ENCODE measurements at regions not wholly inside any gene's neighbourhood (a gene's known extent, or its start where the extent isn't known, plus 50 kb on each side); places are given as distances from the start of the nearest gene placed in this dataset.

DNA sequence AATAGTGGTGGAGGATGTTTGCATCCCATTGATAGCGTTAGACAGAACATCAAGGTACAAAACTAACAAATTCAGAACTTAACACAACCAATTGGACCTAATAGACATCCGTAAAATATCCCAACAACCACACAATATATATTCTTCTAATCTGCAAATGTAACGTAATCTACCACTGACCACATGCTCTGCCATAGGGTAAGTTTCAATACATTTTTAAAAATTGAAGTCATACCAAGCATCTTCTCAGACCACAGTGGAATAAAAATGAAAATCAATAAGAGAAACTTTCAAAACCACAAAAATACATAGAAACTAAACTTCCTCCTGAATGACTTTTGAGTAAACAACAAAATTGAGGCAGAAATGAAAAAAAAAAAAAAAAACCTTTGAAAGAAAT, 1087.5 kb downstream of the KCNT2 start:
- no peaks in the 10 kb centered on the region for H3F3A ChIP-seq (ENCODE audit: low read depth)
- H3K27me3 ChIP-seq (ENCODE audit: insufficient read depth, low read length, poor library complexity, severe bottlenecking) = no peaks in the 10 kb centered on the region
- no peaks in the 10 kb centered on the region for H3K79me2 ChIP-seq (ENCODE audit: insufficient read depth, low read length)
- no peaks in the 10 kb centered on the region for H3K9me2 ChIP-seq (replicated peaks; ENCODE audit: low read depth, low read length)
- no peaks in the 10 kb centered on the region for H4K20me1 ChIP-seq (ENCODE audit: insufficient read depth, low read length, poor library complexity, severe bottlenecking)
- no peaks in the 10 kb centered on the region for H3K36me3 ChIP-seq (ENCODE audit: insufficient read depth, low read length)
- H3K9ac ChIP-seq (ENCODE audit: low read depth, low read length, poor library complexity, severe bottlenecking) = no peak overlapping the region
- H3K4me1 ChIP-seq (ENCODE audit: insufficient read depth, low read length, poor library complexity, severe bottlenecking) = no peaks in the 10 kb centered on the region
- H3K4me2 ChIP-seq (ENCODE audit: low read depth, low read length, poor library complexity, severe bottlenecking) = no peak overlapping the region
- TF ChIP-seq EZH2phosphoT487 (IDR thresholded peaks at IDR 0.05; ENCODE audit: borderline replicate concordance) (no peak), CTCF (conservative IDR thresholded peaks at IDR 0.05; ENCODE audit: low read length) (no peak)
- H2AFZ ChIP-seq (ENCODE audit: low read length) = no peak overlapping the region
- no peaks in the 10 kb centered on the region for H3K9me3 ChIP-seq (ENCODE audit: insufficient read depth, low read depth, low read length)
- no peak overlapping the region for H3K4me3 ChIP-seq (ENCODE audit: low read length, poor library complexity, severe bottlenecking)

- no peaks in the 10 kb centered on the region for H3F3A ChIP-seq (ENCODE audit: low read depth)
- H3K9me3 ChIP-seq (ENCODE audit: insufficient read depth, low read depth, low read length) = no peaks in the 10 kb centered on the region
- H3K36me3 ChIP-seq (ENCODE audit: insufficient read depth, low read length) = no peaks in the 10 kb centered on the region
- no peak for TF ChIP-seq EZH2phosphoT487 (IDR thresholded peaks at IDR 0.05; ENCODE audit: borderline replicate concordance)
- no peak for TF ChIP-seq CTCF (conservative IDR thresholded peaks at IDR 0.05; ENCODE audit: low read length)
- no peak overlapping the region for H3K4me3 ChIP-seq (ENCODE audit: low read length, poor library complexity, severe bottlenecking)
- H3K79me2 ChIP-seq (ENCODE audit: insufficient read depth, low read length) = no peaks in the 10 kb centered on the region
- peaks cover 5% of the 10 kb centered on the region for H3K4me1 ChIP-seq (ENCODE audit: insufficient read depth, low read length, poor library complexity, severe bottlenecking)
- no peak overlapping the region for H3K9ac ChIP-seq (ENCODE audit: low read depth, low read length, poor library complexity, severe bottlenecking)
- H3K4me2 ChIP-seq (ENCODE audit: low read depth, low read length, poor library complexity, severe bottlenecking) = no peak overlapping the region
- H2AFZ ChIP-seq (ENCODE audit: low read length) = no peak overlapping the region
- no peaks in the 10 kb centered on the region for H3K27me3 ChIP-seq (ENCODE audit: insufficient read depth, low read length, poor library complexity, severe bottlenecking)
- H4K20me1 ChIP-seq (ENCODE audit: insufficient read depth, low read length, poor library complexity, severe bottlenecking) = no peaks in the 10 kb centered on the region
- no peaks in the 10 kb centered on the region for H3K9me2 ChIP-seq (replicated peaks; ENCODE audit: low read depth, low read length)
These were observed 1092.2 kb downstream of the KCNT2 start for GRCh38 chr1:195516036-195516435.

DNA sequence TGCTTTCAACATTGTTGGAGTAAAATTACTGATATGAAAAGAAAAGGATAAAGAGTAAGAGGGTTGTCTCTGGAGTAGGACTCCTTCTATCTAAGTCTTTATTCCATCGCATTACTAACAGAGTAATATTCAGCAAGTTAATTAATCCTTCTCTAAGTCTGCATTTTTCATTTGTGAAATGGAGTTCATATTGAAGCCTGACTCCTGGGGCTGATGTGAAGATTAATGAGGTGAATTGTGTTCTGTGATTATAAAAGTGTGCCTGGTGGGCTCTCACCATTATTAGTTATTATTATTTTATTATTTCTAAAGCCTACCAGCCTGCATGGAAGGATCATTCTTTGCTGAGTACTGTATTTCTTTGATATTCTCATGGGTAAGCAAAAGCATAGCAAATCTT, 1096.7 kb downstream of the KCNT2 start:
- H3K4me2 ChIP-seq (ENCODE audit: low read depth, low read length, poor library complexity, severe bottlenecking) = no peak overlapping the region
- no peaks in the 10 kb centered on the region for H4K20me1 ChIP-seq (ENCODE audit: insufficient read depth, low read length, poor library complexity, severe bottlenecking)
- TF ChIP-seq CTCF (conservative IDR thresholded peaks at IDR 0.05; ENCODE audit: low read length) (no peak), EZH2phosphoT487 (IDR thresholded peaks at IDR 0.05; ENCODE audit: borderline replicate concordance) (no peak)
- no peak overlapping the region for H2AFZ ChIP-seq (ENCODE audit: low read length)
- H3K4me1 ChIP-seq (ENCODE audit: insufficient read depth, low read length, poor library complexity, severe bottlenecking) = peaks cover 5% of the 10 kb centered on the region
- H3K9me3 ChIP-seq (ENCODE audit: insufficient read depth, low read depth, low read length) = no peaks in the 10 kb centered on the region
- no peaks in the 10 kb centered on the region for H3F3A ChIP-seq (ENCODE audit: low read depth)
- no peaks in the 10 kb centered on the region for H3K27me3 ChIP-seq (ENCODE audit: insufficient read depth, low read length, poor library complexity, severe bottlenecking)
- H3K9ac ChIP-seq (ENCODE audit: low read depth, low read length, poor library complexity, severe bottlenecking) = no peak overlapping the region
- H3K9me2 ChIP-seq (replicated peaks; ENCODE audit: low read depth, low read length) = no peaks in the 10 kb centered on the region
- no peaks in the 10 kb centered on the region for H3K36me3 ChIP-seq (ENCODE audit: insufficient read depth, low read length)
- H3K79me2 ChIP-seq (ENCODE audit: insufficient read depth, low read length) = no peaks in the 10 kb centered on the region
- H3K4me3 ChIP-seq (ENCODE audit: low read length, poor library complexity, severe bottlenecking) = no peak overlapping the region

All from Loucy (cell line).